DND-41 (cell line): ENCODE measurements at regions not wholly inside any gene's neighbourhood (a gene's known extent, or its start where the extent isn't known, plus 50 kb on each side); places are given as distances from the start of the nearest gene placed in this dataset.

Experiments used
- ATAC-seq: fragments of 200-7000 bp; cut with Tn5 transposase; 3 replicates; pipeline ENCODE4 v1.9.1; 2021; ENCODE audit warnings: low read depth; ENCODE audit not compliant: insufficient read depth
- DNase-seq: peaks from one replicate; pipeline ENCODE4 v3.0.0-alpha.2; 2020
- H2AFZ ChIP-seq: 2 replicates; pipeline ENCODE4 v1.6.0; 2012; ENCODE audit warnings: low read depth, low read length
- H3K27ac ChIP-seq: 2 replicates; pipeline ENCODE4 v1.5.1; 2012; ENCODE audit warnings: low read length, inconsistent platforms
- H3K27me3 ChIP-seq: fragments of 200-600 bp; sonication (generic); 2 replicates; pipeline ENCODE4 v1.6.0; 2012; ENCODE audit warnings: low read length, mild to moderate bottlenecking, inconsistent platforms; ENCODE audit not compliant: insufficient read depth, poor library complexity
- H3K36me3 ChIP-seq: 2 replicates; pipeline ENCODE4 v1.5.1; 2012; ENCODE audit warnings: low read length, inconsistent platforms; ENCODE audit not compliant: insufficient read depth
- H3K4me1 ChIP-seq: 2 replicates; pipeline ENCODE4 v1.5.1; 2012; ENCODE audit warnings: mild to moderate bottlenecking, low read length; ENCODE audit not compliant: insufficient read depth
- H3K4me2 ChIP-seq: 2 replicates; pipeline ENCODE4 v1.6.0; 2012; ENCODE audit warnings: mild to moderate bottlenecking, moderate library complexity, low read length, inconsistent platforms; ENCODE audit not compliant: insufficient read depth
- H3K4me3 ChIP-seq, 2 experiments: fragments of 200-600 bp in 1 of 2; shearing (Covaris generic) in 1 of 2; 2 replicates each; pipeline ENCODE4 v1.5.1; 2012 to 2016; ENCODE audit warnings: inconsistent platforms in 2 of 2, low read length in 2 of 2, mild to moderate bottlenecking in 2 of 2, low read depth in 1 of 2, moderate library complexity in 1 of 2
- H3K79me2 ChIP-seq: 2 replicates; pipeline ENCODE4 v1.6.0; 2012; ENCODE audit warnings: low read length, inconsistent platforms; ENCODE audit not compliant: insufficient read depth
- H3K9ac ChIP-seq: 2 replicates; pipeline ENCODE4 v1.6.0; 2012; ENCODE audit warnings: low read depth, mild to moderate bottlenecking, inconsistent platforms, low read length, moderate library complexity
- H3K9me3 ChIP-seq: 2 replicates; pipeline ENCODE4 v1.5.1; 2012; ENCODE audit warnings: low read length, moderate library complexity, mild to moderate bottlenecking, inconsistent platforms; ENCODE audit not compliant: insufficient read depth, severe bottlenecking
- H4K20me1 ChIP-seq: 2 replicates; pipeline ENCODE4 v1.6.0; 2012; ENCODE audit warnings: low read length; ENCODE audit not compliant: insufficient read depth
- CTCF ChIP-seq: IDR thresholded peaks from 2 replicates; pipeline ENCODE4 v1.5.1; 2012; ENCODE audit warnings: borderline replicate concordance, low read length, moderate library complexity, mild to moderate bottlenecking; ENCODE audit not compliant: poor library complexity, severe bottlenecking; ENCODE audit errors: extremely low read depth
- EZH2 ChIP-seq: IDR thresholded peaks from 3 replicates; pipeline ENCODE4 v1.6.1; 2012; ENCODE audit warnings: borderline replicate concordance, low read depth, mild to moderate bottlenecking, moderate library complexity, low read length, inconsistent platforms; ENCODE audit not compliant: severe bottlenecking

GRCh38 chr20:59462249-59462648 is 142.1 kb upstream of the PHACTR3 start:
- Histone ChIP-seq H3K9ac (no peak overlapping the region), H3K79me2 (no peaks in the 10 kb centered on the region), H3K9me3 (no peaks in the 10 kb centered on the region), H2AFZ (no peak overlapping the region), H3K27ac (no peak overlapping the region), H3K4me3 (no peak overlapping the region), H3K27me3 (peaks cover 14% of the 10 kb centered on the region), H3K4me1 (no peaks in the 10 kb centered on the region), H3K4me2 (no peak overlapping the region), H3K36me3 (no peaks in the 10 kb centered on the region), H4K20me1 (peaks cover 6% of the 10 kb centered on the region)
- DNase-seq: no peak
- no peak for ATAC-seq
- TF ChIP-seq CTCF (no peak), EZH2 (no peak)

- ATAC-seq: no peak
- H3K4me1 ChIP-seq: no peaks in the 10 kb centered on the region
- no peak overlapping the region for H3K9ac ChIP-seq
- no peak overlapping the region for H3K27ac ChIP-seq
- H3K4me3 ChIP-seq: no peak overlapping the region
- H3K79me2 ChIP-seq: no peaks in the 10 kb centered on the region
- peaks cover 6% of the 10 kb centered on the region for H4K20me1 ChIP-seq
- DNase-seq: no peak
- TF ChIP-seq EZH2: no peak
- TF ChIP-seq CTCF: no peak
- peaks cover 12% of the 10 kb centered on the region for H3K27me3 ChIP-seq
- H2AFZ ChIP-seq: no peak overlapping the region
- no peak overlapping the region for H3K4me2 ChIP-seq
- H3K9me3 ChIP-seq: no peaks in the 10 kb centered on the region
- H3K36me3 ChIP-seq: no peaks in the 10 kb centered on the region
Observed at GRCh38 chr20:59463541-59463940, 140.8 kb upstream of the PHACTR3 start.

GRCh38 chr20:59466107-59466815 is 138.1 kb upstream of the PHACTR3 start:
- no peaks in the 10 kb centered on the region for H3K36me3 ChIP-seq

More at GRCh38 chr20:59466107-59466815, 138.1 kb upstream of the PHACTR3 start:
- Histone ChIP-seq H3K4me1 (no peaks in the 10 kb centered on the region), H2AFZ (no peak overlapping the region), H4K20me1 (no peaks in the 10 kb centered on the region; the same call in 1 of the 2 replicates), H3K9ac (no peak overlapping the region), H3K27ac (no peak overlapping the region), H3K9me3 (no peaks in the 10 kb centered on the region), H3K4me2 (no peak overlapping the region), H3K27me3 (peaks cover 4% of the 10 kb centered on the region), H3K79me2 (no peaks in the 10 kb centered on the region), H3K4me3 (no peak overlapping the region)
- TF ChIP-seq EZH2: no peak
- TF ChIP-seq CTCF: no peak
- ATAC-seq (no peak), DNase-seq (no peak)
